HCT116 (cell line): ENCODE measurements at regions not wholly inside any gene's neighbourhood (a gene's known extent, or its start where the extent isn't known, plus 50 kb on each side); places are given as distances from the start of the nearest gene placed in this dataset.

Source experiments
- ATAC-seq: fragments of 200-7000 bp; cut with Tn5 transposase; 2 replicates; pipeline ENCODE4 v1.9.1; 2020; ENCODE audit warnings: mild to moderate bottlenecking, moderate library complexity
- BruUV-seq: library from RNA; stranded (reverse); fragments of 400-500 nt; replicated peaks from 2 replicates; lab custom pipeline; 2021; lab: Mats Ljungman, UMichigan
- CTCF ChIA-PET: fragments of 300-600 bp; sonication (Branson Sonifier 250); formaldehyde crosslinking; loops from one replicate; lab custom pipeline; 2021; ENCODE audit warnings: antibody characterized with exemption; lab: Charles Lee
- POLR2A ChIA-PET: fragments of 300-600, 350-600 bp; sonication (Branson Sonifier 250); formaldehyde crosslinking; loops from one replicate; lab custom pipeline; 2021; ENCODE audit warnings: antibody characterized with exemption; lab: Charles Lee
- RAD21 ChIA-PET, 2 experiments: fragments of 300-600 bp; sonication (Branson Sonifier 250); formaldehyde crosslinking; loops; one replicate each; lab custom pipeline; 2023; ENCODE audit warnings: low total read pairs in 2 of 2; ENCODE audit not compliant: uncharacterized antibody in 2 of 2, unreplicated experiment in 2 of 2, low non-redundant PET in 1 of 2; lab: Charles Lee
- DNase-seq: peaks from one replicate; pipeline ENCODE4 v3.0.0-alpha.2; 2010; ENCODE audit warnings: low read depth, low spot score
- H2AFZ ChIP-seq: fragments of 200-600 bp; shearing (Covaris generic), sonication (generic); 2 replicates; pipeline ENCODE4 v1.6.1; 2017; ENCODE audit warnings: low read depth, mixed run types, mixed read lengths, antibody characterized with exemption, low read length; ENCODE audit not compliant: poor library complexity, severe bottlenecking
- H3K27ac ChIP-seq: 2 replicates; pipeline ENCODE4 v1.5.1; 2012; ENCODE audit warnings: low read depth, low read length
- H3K27me3 ChIP-seq: fragments of 200-600 bp; sonication (generic); 2 replicates; pipeline ENCODE4 v1.6.1; 2016; ENCODE audit warnings: mixed run types, low read length, mixed read lengths; ENCODE audit not compliant: insufficient read depth
- H3K36me3 ChIP-seq, 2 experiments: fragments of 200-500 bp in 1 of 2; fragments of 200-600 bp in 1 of 2; sonication (Bioruptor generic) in 1 of 2; sonication (generic) in 1 of 2; 2 replicates each; pipeline versions ENCODE4 v1.5.1 to v1.6.1; 2014 to 2016; ENCODE audit warnings: low read length in 2 of 2, inconsistent platforms in 1 of 2, mixed read lengths in 1 of 2, mixed run types in 1 of 2; ENCODE audit not compliant: insufficient read depth in 2 of 2, control insufficient read depth in 1 of 2
- H3K4me1 ChIP-seq, 2 experiments: fragments of 200-600 bp in 1 of 2; sonication (generic) in 1 of 2; 2 replicates each; pipeline versions ENCODE4 v1.5.1 to v1.6.1; 2012 to 2017; ENCODE audit warnings: low read length in 2 of 2, inconsistent platforms in 1 of 2, mild to moderate bottlenecking in 1 of 2, mixed read lengths in 1 of 2, mixed run types in 1 of 2, moderate library complexity in 1 of 2; ENCODE audit not compliant: insufficient read depth in 2 of 2, control insufficient read depth in 1 of 2
- H3K4me2 ChIP-seq: fragments of 200-600 bp; sonication (generic); 2 replicates; pipeline ENCODE4 v1.6.1; 2017; ENCODE audit warnings: mixed run types, low read length, mixed read lengths
- H3K4me3 ChIP-seq, 2 experiments: fragments of 200-600 bp in 1 of 2; sonication (generic) in 1 of 2; replicated peaks in 1 of 2; 2 replicates each; pipeline ENCODE4 v1.5.1; 2011 to 2016; ENCODE audit warnings: low read length in 2 of 2, control low read depth in 1 of 2, low read depth in 1 of 2, mild to moderate bottlenecking in 1 of 2, mixed read lengths in 1 of 2, mixed run types in 1 of 2
- H3K79me2 ChIP-seq: fragments of 200-600 bp; sonication (generic); 2 replicates; pipeline ENCODE4 v1.6.1; 2017; ENCODE audit warnings: mild to moderate bottlenecking, mixed run types, low read length, moderate library complexity, mixed read lengths; ENCODE audit not compliant: insufficient read depth
- H3K9ac ChIP-seq: fragments of 200-600 bp; sonication (generic); 2 replicates; pipeline ENCODE4 v1.6.1; 2016; ENCODE audit warnings: low read length, mixed read lengths
- H3K9me2 ChIP-seq: fragments of 200-600 bp; sonication (generic), shearing (Covaris generic); 2 replicates; pipeline ENCODE4 v1.6.1; 2017; ENCODE audit warnings: mixed run types, mild to moderate bottlenecking, moderate library complexity; ENCODE audit not compliant: insufficient read depth
- H3K9me3 ChIP-seq, 2 experiments: fragments of 200-500 bp in 1 of 2; fragments of 200-600 bp in 1 of 2; sonication (Bioruptor generic) in 1 of 2; sonication (generic) in 1 of 2; 2 replicates each; pipeline ENCODE4 v1.6.1; 2014 to 2017; ENCODE audit warnings: low read length in 2 of 2, mixed read lengths in 2 of 2, inconsistent platforms in 1 of 2, low read depth in 1 of 2, mild to moderate bottlenecking in 1 of 2, mixed run types in 1 of 2, moderate library complexity in 1 of 2; ENCODE audit not compliant: control insufficient read depth in 1 of 2, insufficient read depth in 1 of 2
- H4K20me1 ChIP-seq: fragments of 200-600 bp; sonication (generic), shearing (Covaris generic); 2 replicates; pipeline ENCODE4 v1.6.1; 2017; ENCODE audit warnings: mixed run types, mild to moderate bottlenecking, moderate library complexity; ENCODE audit not compliant: insufficient read depth
- CBX3 ChIP-seq: IDR thresholded peaks from 2 replicates; pipeline ENCODE4 v1.6.1; 2012; ENCODE audit warnings: low read depth
- CEBPB ChIP-seq: IDR thresholded peaks from 2 replicates; pipeline ENCODE4 v1.6.1; 2012; ENCODE audit warnings: low read depth
- ELF1 ChIP-seq: IDR thresholded peaks from 2 replicates; pipeline ENCODE4 v1.6.1; 2012; ENCODE audit warnings: low read depth, borderline replicate concordance
- EZH2 ChIP-seq: fragments of 200-600 bp; sonication (generic); IDR thresholded peaks from 2 replicates; pipeline ENCODE4 v1.6.1; 2017; ENCODE audit warnings: antibody characterized with exemption, mixed run types
- POLR2A ChIP-seq: IDR thresholded peaks from 2 replicates; pipeline ENCODE4 v1.7.0; 2011; ENCODE audit warnings: borderline replicate concordance; ENCODE audit not compliant: insufficient read depth, insufficient read length; ENCODE audit errors: extremely low read depth
- POLR2AphosphoS5 ChIP-seq: IDR thresholded peaks from 2 replicates; pipeline ENCODE4 v1.6.1; 2011; ENCODE audit warnings: mild to moderate bottlenecking, low read depth, low read length, moderate library complexity
- RAD21 ChIP-seq: IDR thresholded peaks from 2 replicates; pipeline ENCODE4 v1.6.1; 2012; ENCODE audit warnings: low read depth, mild to moderate bottlenecking
- SIN3A ChIP-seq: IDR thresholded peaks from 2 replicates; pipeline ENCODE4 v1.6.1; 2012; ENCODE audit warnings: low read depth
- YY1 ChIP-seq: IDR thresholded peaks from 2 replicates; pipeline ENCODE4 v1.6.1; 2011; ENCODE audit warnings: low read length, low read depth, moderate library complexity, mild to moderate bottlenecking; ENCODE audit not compliant: insufficient replicate concordance; ENCODE audit errors: extremely low read depth
- ZFX ChIP-seq: fragments of 450-650 bp; IDR thresholded peaks from 2 replicates; pipeline ENCODE4 v1.6.1; 2017
- ZNF274 ChIP-seq: fragments of 200-500 bp; sonication (Bioruptor generic); IDR thresholded peaks from 2 replicates; pipeline ENCODE4 v1.6.1; 2014; ENCODE audit warnings: mild to moderate bottlenecking, low read depth, low read length, inconsistent platforms
- intact Hi-C: fragments of 100-400 bp; cut with micrococcal nuclease; formaldehyde crosslinking; loops from 2 replicates; pipeline ENCODE4 v1.10.0; 2022
- TF ChIP-seq, protein P1 (sequence below): IDR thresholded peaks from 2 replicates; pipeline ENCODE4 v1.6.1; 2012
- TF ChIP-seq, protein P2 (sequence below): IDR thresholded peaks from 2 replicates; pipeline ENCODE4 v1.6.1; 2012
- TF ChIP-seq, protein P3 (sequence below): IDR thresholded peaks from 2 replicates; pipeline ENCODE4 v1.6.1; 2012; ENCODE audit warnings: low read depth

DNA sequence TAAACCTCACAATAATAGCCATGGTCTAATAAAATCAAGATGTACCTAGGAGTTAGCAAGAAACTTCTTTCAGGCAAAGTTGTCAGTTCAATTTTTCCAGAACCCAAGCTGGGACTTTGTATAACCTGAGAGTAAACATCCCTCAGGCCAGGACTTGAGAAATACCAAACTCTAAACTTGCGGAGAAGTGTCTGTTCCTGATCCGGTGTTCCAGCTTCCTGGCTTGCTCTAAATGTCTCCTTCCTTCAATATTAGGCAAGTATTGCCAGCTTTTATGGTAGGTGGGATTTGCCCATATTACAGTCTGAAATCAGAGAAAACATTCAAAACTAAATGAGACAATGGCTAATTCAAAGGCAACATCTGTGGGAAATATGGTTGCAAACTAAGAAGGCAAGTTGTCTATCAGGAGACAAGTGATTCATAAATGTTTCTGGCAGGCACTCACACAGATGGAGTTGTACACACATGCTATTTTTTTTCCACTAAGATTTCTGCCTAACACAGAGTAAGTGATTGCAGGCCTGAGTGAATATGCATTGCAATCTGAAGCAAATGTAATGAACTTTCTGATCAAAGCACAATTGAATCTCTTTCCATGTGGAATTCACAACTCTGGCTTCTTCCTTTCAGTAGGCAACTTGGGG, 88.3 kb upstream of the COL8A1 start:
- no TSS peak for BruUV-seq
- DNase-seq (no peak), ATAC-seq (no peak)
- intact Hi-C loops, result no loop called here
- Histone ChIP-seq H3K36me3 (no peaks in the 10 kb centered on the region), H2AFZ (no peak overlapping the region), H3K9ac (no peak overlapping the region), H3K4me1 (no peaks in the 10 kb centered on the region), H3K79me2 (no peaks in the 10 kb centered on the region), H3K9me2 (no peaks in the 10 kb centered on the region), H3K9me3 (no peaks in the 10 kb centered on the region), H3K27me3 (peaks cover 28% of the 10 kb centered on the region), H3K27ac (no peak overlapping the region), H3K4me3 (no peak overlapping the region), H4K20me1 (no peaks in the 10 kb centered on the region), H3K4me2 (no peak overlapping the region)
- ChIA-PET CTCF (interaction anchor here (1.3 kb wide), 1 partner anchor 9 kb away, joined by 3 read pairs; no protein-coding TSS in a partner anchor), POLR2A (no interaction called here), RAD21 (no interaction called here)
- TF ChIP-seq SIN3A (no peak), CEBPB (no peak), EZH2 (no peak), YY1 (no peak), POLR2AphosphoS5 (no peak), POLR2A (no peak), CBX3 (no peak), ZFX (no peak), ELF1 (no peak), RAD21 (no peak), ZNF274 (no peak)
- TF ChIP-seq, protein P1, sequence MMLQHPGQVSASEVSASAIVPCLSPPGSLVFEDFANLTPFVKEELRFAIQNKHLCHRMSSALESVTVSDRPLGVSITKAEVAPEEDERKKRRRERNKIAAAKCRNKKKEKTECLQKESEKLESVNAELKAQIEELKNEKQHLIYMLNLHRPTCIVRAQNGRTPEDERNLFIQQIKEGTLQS, result no peak
- TF ChIP-seq, protein P2, sequence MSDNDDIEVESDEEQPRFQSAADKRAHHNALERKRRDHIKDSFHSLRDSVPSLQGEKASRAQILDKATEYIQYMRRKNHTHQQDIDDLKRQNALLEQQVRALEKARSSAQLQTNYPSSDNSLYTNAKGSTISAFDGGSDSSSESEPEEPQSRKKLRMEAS, result no peak
- TF ChIP-seq, protein P3, sequence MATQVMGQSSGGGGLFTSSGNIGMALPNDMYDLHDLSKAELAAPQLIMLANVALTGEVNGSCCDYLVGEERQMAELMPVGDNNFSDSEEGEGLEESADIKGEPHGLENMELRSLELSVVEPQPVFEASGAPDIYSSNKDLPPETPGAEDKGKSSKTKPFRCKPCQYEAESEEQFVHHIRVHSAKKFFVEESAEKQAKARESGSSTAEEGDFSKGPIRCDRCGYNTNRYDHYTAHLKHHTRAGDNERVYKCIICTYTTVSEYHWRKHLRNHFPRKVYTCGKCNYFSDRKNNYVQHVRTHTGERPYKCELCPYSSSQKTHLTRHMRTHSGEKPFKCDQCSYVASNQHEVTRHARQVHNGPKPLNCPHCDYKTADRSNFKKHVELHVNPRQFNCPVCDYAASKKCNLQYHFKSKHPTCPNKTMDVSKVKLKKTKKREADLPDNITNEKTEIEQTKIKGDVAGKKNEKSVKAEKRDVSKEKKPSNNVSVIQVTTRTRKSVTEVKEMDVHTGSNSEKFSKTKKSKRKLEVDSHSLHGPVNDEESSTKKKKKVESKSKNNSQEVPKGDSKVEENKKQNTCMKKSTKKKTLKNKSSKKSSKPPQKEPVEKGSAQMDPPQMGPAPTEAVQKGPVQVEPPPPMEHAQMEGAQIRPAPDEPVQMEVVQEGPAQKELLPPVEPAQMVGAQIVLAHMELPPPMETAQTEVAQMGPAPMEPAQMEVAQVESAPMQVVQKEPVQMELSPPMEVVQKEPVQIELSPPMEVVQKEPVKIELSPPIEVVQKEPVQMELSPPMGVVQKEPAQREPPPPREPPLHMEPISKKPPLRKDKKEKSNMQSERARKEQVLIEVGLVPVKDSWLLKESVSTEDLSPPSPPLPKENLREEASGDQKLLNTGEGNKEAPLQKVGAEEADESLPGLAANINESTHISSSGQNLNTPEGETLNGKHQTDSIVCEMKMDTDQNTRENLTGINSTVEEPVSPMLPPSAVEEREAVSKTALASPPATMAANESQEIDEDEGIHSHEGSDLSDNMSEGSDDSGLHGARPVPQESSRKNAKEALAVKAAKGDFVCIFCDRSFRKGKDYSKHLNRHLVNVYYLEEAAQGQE, result no peak
